ENCODE measurements at regions not wholly inside any gene's neighbourhood (a gene's known extent, or its start where the extent isn't known, plus 50 kb on each side); places are given as distances from the start of the nearest gene placed in this dataset.

DNA sequence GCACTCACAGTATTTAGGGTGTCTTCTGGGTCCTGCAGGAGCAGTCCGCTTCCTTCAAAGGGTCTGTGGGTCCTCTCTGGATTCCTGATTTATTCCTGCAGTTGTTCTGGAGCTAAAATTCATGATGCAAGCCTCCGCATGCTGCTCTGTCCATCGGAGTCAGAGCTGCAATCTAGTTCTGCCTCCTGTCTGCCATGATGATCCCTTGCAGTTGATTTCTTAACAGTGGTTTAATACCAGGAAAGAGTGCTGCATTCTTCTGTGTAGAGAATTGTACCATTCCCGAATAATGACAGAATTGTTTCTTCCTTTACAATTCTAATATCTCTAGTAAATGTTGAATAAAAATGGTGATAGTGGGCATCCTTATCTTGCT lies 72.0 kb upstream of the B3GAT2 start:
- no peak for DNase-seq
- no peak overlapping the region for H3K4me3 ChIP-seq
- TF ChIP-seq POLR2A (IDR thresholded peaks at IDR 0.05) = no peak
- TF ChIP-seq, protein P1, sequence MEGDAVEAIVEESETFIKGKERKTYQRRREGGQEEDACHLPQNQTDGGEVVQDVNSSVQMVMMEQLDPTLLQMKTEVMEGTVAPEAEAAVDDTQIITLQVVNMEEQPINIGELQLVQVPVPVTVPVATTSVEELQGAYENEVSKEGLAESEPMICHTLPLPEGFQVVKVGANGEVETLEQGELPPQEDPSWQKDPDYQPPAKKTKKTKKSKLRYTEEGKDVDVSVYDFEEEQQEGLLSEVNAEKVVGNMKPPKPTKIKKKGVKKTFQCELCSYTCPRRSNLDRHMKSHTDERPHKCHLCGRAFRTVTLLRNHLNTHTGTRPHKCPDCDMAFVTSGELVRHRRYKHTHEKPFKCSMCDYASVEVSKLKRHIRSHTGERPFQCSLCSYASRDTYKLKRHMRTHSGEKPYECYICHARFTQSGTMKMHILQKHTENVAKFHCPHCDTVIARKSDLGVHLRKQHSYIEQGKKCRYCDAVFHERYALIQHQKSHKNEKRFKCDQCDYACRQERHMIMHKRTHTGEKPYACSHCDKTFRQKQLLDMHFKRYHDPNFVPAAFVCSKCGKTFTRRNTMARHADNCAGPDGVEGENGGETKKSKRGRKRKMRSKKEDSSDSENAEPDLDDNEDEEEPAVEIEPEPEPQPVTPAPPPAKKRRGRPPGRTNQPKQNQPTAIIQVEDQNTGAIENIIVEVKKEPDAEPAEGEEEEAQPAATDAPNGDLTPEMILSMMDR (IDR thresholded peaks at IDR 0.05) = no peak
- H3K9me3 ChIP-seq (replicated peaks in 1 of 3) = no peaks in the 10 kb centered on the region
- no peaks in the 10 kb centered on the region for H3K36me3 ChIP-seq (replicated peaks in 1 of 2)
- no peak overlapping the region for H3K27ac ChIP-seq
- H3K4me1 ChIP-seq (replicated peaks in 1 of 2) = no peaks in the 10 kb centered on the region
- 84 to 87% (median 85%) methylated on average over 4 of the region's 4 CpGs for WGBS, 4 donors
- H3K27me3 ChIP-seq = no peaks in the 10 kb centered on the region
- intact Hi-C loops (cut with DNase I) = no loop called here

GRCh38 chr6:71029555-71029954 lies 72.7 kb upstream of the B3GAT2 start:
- Histone ChIP-seq H3K4me1 (replicated peaks in 1 of 2) (no peaks in the 10 kb centered on the region), H3K36me3 (replicated peaks in 1 of 2) (no peaks in the 10 kb centered on the region), H3K27ac (no peak overlapping the region), H3K9me3 (replicated peaks in 1 of 3) (no peaks in the 10 kb centered on the region), H3K27me3 (no peaks in the 10 kb centered on the region), H3K4me3 (no peak overlapping the region)
- no peak for TF ChIP-seq POLR2A (IDR thresholded peaks at IDR 0.05)
- TF ChIP-seq, protein P1 (IDR thresholded peaks at IDR 0.05) = no peak
- DNase-seq = no peak
- intact Hi-C loops (cut with DNase I) = no loop called here

DNA sequence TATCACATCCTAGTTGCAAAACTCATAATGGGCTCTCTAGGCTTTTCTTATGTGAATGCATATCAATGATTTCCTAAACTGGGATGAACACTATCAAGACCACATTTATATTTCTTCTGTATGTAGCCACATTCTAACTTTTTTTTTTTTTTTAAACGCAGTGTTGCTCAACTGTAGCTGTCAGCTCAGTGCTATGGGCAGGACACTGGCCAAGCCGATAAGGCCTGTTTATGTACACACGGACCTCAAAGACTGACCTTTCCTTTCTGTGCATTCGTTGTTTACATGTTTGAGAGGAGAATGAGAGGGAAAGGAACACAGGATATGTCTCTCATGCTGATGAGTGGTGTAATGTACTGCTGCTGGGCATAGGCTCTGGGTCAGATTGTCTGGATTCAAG lies 75.1 kb upstream of the B3GAT2 start:
- 49 to 56% (median 54%) methylated on average over 4 of the region's 4 CpGs for WGBS, 4 donors
- Histone ChIP-seq H3K27ac (no peak overlapping the region), H3K36me3 (replicated peaks in 1 of 2) (no peaks in the 10 kb centered on the region), H3K4me1 (replicated peaks in 1 of 2) (no peaks in the 10 kb centered on the region), H3K4me3 (no peak overlapping the region), H3K9me3 (replicated peaks in 1 of 3) (no peaks in the 10 kb centered on the region), H3K27me3 (no peaks in the 10 kb centered on the region)
- DNase-seq = no peak
- TF ChIP-seq, protein P1 (IDR thresholded peaks at IDR 0.05) = no peak
- TF ChIP-seq POLR2A (IDR thresholded peaks at IDR 0.05) = no peak
- intact Hi-C loops (cut with DNase I) = no loop called here

GRCh38 chr6:71033171-71033570 lies 76.3 kb upstream of the B3GAT2 start:
- WGBS, 4 donors = 87 to 100% (median 89%) methylated on average over 1 of the region's 1 CpG
- DNase-seq = no peak
- Histone ChIP-seq H3K36me3 (replicated peaks in 1 of 2) (no peaks in the 10 kb centered on the region), H3K4me1 (replicated peaks in 1 of 2) (no peaks in the 10 kb centered on the region), H3K9me3 (replicated peaks in 1 of 3) (no peaks in the 10 kb centered on the region), H3K27ac (no peak overlapping the region), H3K4me3 (no peak overlapping the region), H3K27me3 (no peaks in the 10 kb centered on the region)
- intact Hi-C loops (cut with DNase I) = no loop called here
- TF ChIP-seq POLR2A (IDR thresholded peaks at IDR 0.05) = no peak
- TF ChIP-seq, protein P1 (IDR thresholded peaks at IDR 0.05) = no peak

Data from adrenal gland (tissue), 9 donors.